Neutrophil (primary cell): ENCODE measurements at regions not wholly inside any gene's neighbourhood (a gene's known extent, or its start where the extent isn't known, plus 50 kb on each side); places are given as distances from the start of the nearest gene placed in this dataset.

Experiments
- H3K27ac ChIP-seq: fragments of 200-600 bp; sonication (generic); 2 replicates; pipeline ENCODE4 v1.5.1; 2016; ENCODE audit warnings: mild to moderate bottlenecking, moderate library complexity
- H3K27me3 ChIP-seq: fragments of 200-600 bp; sonication (generic); 2 replicates; pipeline ENCODE4 v1.6.0; 2016; ENCODE audit warnings: mild to moderate bottlenecking
- H3K36me3 ChIP-seq: fragments of 200-600 bp; sonication (generic); 2 replicates; pipeline ENCODE4 v1.5.1; 2017
- H3K4me1 ChIP-seq, 2 experiments: fragments of 200-600 bp in 1 of 2; sonication (generic) in 1 of 2; 1 replicate in 1 of 2; 2 replicates in 1 of 2; pipeline versions ENCODE4 v1.5.1 to v1.6.1; 2013 to 2016; ENCODE audit warnings: low read depth in 1 of 2, low read length in 1 of 2, mild to moderate bottlenecking in 1 of 2, moderate library complexity in 1 of 2; ENCODE audit not compliant: control insufficient read depth in 1 of 2, insufficient read depth in 1 of 2
- H3K4me3 ChIP-seq, 2 experiments: fragments of 200-600 bp in 1 of 2; sonication (generic) in 1 of 2; 1 replicate in 1 of 2; 2 replicates in 1 of 2; pipeline ENCODE4 v1.5.1; 2013 to 2016; ENCODE audit warnings: low read depth in 1 of 2, low read length in 1 of 2, mild to moderate bottlenecking in 1 of 2, moderate library complexity in 1 of 2
- H3K9me3 ChIP-seq: fragments of 200-600 bp; sonication (generic); 2 replicates; pipeline ENCODE4 v1.5.1; 2016
- TF ChIP-seq, protein P1 (sequence below): fragments of 200-600 bp; sonication (generic); IDR thresholded peaks from 2 replicates; pipeline ENCODE4 v1.5.1; 2016; ENCODE audit warnings: antibody characterized with exemption

DNA sequence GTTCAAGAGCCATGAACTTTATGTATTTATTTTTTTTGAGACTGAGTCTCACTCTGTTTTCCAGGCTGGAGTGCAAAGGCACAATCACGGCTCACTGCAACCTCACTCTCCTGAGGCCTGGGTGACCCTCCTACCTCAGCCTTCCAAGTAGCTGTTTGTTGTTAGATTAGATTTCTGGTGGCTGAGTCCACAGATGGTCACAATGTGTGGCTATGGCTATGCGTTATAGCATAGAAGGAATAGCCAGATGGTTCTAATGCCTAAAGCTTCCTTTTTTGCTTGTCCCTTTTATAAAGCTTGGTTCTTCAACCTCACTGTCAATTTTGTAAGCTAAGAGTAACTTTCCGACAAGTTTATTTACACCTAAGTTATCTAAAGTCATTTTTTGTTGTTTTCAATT, 62.3 kb upstream of the FMN2 start:
- Histone ChIP-seq H3K9me3 (no peaks in the 10 kb centered on the region), H3K4me1 (no peaks in the 10 kb centered on the region), H3K27ac (no peak overlapping the region), H3K27me3 (peaks cover 13% of the 10 kb centered on the region), H3K36me3 (no peaks in the 10 kb centered on the region), H3K4me3 (no peak overlapping the region)
- TF ChIP-seq, protein P1, sequence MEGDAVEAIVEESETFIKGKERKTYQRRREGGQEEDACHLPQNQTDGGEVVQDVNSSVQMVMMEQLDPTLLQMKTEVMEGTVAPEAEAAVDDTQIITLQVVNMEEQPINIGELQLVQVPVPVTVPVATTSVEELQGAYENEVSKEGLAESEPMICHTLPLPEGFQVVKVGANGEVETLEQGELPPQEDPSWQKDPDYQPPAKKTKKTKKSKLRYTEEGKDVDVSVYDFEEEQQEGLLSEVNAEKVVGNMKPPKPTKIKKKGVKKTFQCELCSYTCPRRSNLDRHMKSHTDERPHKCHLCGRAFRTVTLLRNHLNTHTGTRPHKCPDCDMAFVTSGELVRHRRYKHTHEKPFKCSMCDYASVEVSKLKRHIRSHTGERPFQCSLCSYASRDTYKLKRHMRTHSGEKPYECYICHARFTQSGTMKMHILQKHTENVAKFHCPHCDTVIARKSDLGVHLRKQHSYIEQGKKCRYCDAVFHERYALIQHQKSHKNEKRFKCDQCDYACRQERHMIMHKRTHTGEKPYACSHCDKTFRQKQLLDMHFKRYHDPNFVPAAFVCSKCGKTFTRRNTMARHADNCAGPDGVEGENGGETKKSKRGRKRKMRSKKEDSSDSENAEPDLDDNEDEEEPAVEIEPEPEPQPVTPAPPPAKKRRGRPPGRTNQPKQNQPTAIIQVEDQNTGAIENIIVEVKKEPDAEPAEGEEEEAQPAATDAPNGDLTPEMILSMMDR, result no peak

DNA sequence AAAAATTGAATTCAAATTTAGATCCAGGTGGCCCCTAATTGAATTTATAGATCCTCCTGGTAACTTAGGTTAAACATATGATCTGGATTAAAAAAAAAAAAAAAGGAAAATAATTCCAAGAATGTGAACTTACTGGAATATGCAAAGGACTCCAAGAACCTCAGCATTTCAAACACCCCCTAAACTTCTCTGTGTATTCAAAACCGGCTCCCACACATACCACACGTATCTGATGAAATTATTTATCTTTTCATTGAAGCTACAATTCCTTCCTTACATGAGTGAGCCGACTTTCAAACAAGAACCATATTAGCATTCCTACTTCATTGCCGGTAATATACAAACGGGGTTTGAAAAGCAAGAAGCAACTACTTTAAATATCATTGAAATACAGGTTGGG, 61.4 kb upstream of the FMN2 start:
- TF ChIP-seq, protein P1, result no peak
- Histone ChIP-seq H3K4me3 (no peak overlapping the region), H3K4me1 (no peaks in the 10 kb centered on the region), H3K9me3 (no peaks in the 10 kb centered on the region), H3K27me3 (peaks cover 13% of the 10 kb centered on the region), H3K36me3 (no peaks in the 10 kb centered on the region), H3K27ac (no peak overlapping the region)

DNA sequence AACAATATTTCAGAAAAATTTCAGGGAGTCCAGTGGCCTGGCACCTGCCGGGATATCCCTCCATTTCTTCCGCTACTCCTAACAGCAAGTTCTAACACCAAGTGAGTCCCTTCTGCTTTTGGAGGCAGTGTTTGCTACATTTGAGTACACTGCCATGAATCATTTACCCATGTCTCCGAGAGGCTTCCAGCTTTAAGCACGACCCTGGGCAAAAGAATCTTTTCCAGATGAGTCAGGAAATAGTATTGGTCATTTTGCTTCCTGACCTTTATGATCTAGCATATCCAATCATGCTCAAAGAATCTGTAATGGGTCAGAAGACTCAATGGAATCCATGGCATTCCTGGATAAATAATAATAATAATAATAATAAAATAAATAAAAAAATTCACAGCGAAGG, 60.7 kb upstream of the FMN2 start:
- no peak overlapping the region for H3K27ac ChIP-seq

DNA sequence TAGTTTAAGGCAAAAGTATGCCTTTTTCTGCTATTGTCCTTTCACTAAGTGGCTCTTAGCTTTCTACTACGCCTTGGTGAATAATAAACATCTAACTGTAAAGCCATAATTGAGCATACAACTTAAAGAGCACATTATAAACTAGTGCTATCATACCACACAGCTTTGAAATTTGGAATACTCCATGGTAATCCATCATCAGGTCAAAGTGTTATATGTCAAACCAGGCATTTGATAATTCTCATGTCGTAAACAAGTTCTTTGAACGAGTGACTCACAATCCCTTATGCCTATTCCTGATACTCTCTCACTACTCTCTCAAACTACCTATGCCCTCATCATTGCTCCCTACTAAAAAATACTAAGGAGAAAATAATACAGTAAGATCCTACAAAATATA, 60.3 kb upstream of the FMN2 start:
- Histone ChIP-seq H3K27me3 (peaks cover 13% of the 10 kb centered on the region), H3K36me3 (no peaks in the 10 kb centered on the region), H3K4me3 (no peak overlapping the region), H3K27ac (no peak overlapping the region), H3K9me3 (no peaks in the 10 kb centered on the region), H3K4me1 (no peaks in the 10 kb centered on the region)
- TF ChIP-seq, protein P1, result no peak

More for the DNA sequence above, 60.7 kb upstream of the FMN2 start:
- no peak overlapping the region for H3K4me3 ChIP-seq
- H3K4me1 ChIP-seq, result no peaks in the 10 kb centered on the region
- no peaks in the 10 kb centered on the region for H3K36me3 ChIP-seq
- peaks cover 13% of the 10 kb centered on the region for H3K27me3 ChIP-seq
- TF ChIP-seq, protein P1, result no peak
- no peaks in the 10 kb centered on the region for H3K9me3 ChIP-seq

DNA sequence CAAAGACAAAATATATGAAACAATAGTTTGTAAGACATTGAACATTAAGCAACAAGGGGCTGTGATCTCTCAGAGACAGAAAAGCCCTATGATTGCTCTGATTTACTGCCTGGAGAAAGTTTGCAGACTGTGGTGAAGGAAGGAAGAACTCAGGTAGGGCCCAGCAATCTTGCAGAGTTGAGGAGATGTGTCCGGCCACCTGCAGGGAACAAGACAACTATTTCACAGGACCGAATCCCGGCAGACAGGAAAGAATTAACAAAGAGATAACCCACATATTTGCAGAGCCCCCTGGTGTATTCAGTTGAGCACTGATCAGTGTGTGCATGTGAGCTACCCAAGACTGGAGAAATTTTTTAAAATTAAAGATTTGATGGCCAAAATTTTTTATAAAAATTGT, 58.3 kb upstream of the FMN2 start:
- no peaks in the 10 kb centered on the region for H3K27me3 ChIP-seq
- no peak overlapping the region for H3K27ac ChIP-seq
- H3K4me1 ChIP-seq, result no peaks in the 10 kb centered on the region
- H3K9me3 ChIP-seq, result no peaks in the 10 kb centered on the region
- TF ChIP-seq, protein P1, result no peak
- H3K36me3 ChIP-seq, result no peaks in the 10 kb centered on the region
- H3K4me3 ChIP-seq, result no peak overlapping the region

DNA sequence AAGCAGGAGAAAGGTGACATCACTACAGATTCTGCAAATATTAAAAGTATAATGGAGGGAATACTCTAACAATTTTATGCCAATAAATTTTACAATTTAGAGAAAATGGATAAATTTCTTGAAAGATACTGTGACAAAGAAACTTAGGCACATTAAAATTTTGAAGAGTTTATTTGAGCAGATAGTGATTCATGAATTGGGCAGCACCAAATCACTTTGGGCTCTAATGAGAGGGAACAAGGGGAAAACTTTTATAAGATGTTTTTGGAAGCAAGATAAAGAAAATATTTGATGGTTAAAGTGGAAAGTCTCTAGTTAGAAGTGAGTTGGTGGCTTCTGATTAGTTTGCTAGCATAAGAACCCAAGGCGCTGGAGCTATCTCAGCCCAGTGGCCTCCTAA, 55.2 kb upstream of the FMN2 start:
- H3K27me3 ChIP-seq, result no peaks in the 10 kb centered on the region
- H3K9me3 ChIP-seq, result no peaks in the 10 kb centered on the region
- H3K27ac ChIP-seq, result no peak overlapping the region
- H3K4me1 ChIP-seq, result no peaks in the 10 kb centered on the region
- H3K36me3 ChIP-seq, result no peaks in the 10 kb centered on the region
- TF ChIP-seq, protein P1, result no peak
- no peak overlapping the region for H3K4me3 ChIP-seq
